ENCODE measurements at regions not wholly inside any gene's neighbourhood (a gene's known extent, or its start where the extent isn't known, plus 50 kb on each side); places are given as distances from the start of the nearest gene placed in this dataset.

- TF ChIP-seq GATA3 (IDR thresholded peaks at IDR 0.05; ENCODE audit: low read depth, low read length) (no peak), GATA2 (IDR thresholded peaks at IDR 0.05; ENCODE audit: low read depth, low read length) (no peak)
Measured at GRCh38 chr2:15072836-15073235, 440.3 kb downstream of the LRATD1 start.

All from SH-SY5Y (cell line).